ENCODE measurements at regions not wholly inside any gene's neighbourhood (a gene's known extent, or its start where the extent isn't known, plus 50 kb on each side); places are given as distances from the start of the nearest gene placed in this dataset.

- Histone ChIP-seq H3K27me3 (ENCODE audit: insufficient read depth) (no peaks in the 10 kb centered on the region), H3K9me2 (ENCODE audit: insufficient read depth) (no peaks in the 10 kb centered on the region; the same call in 1 of the 2 replicates), H2AFZ (peak overlapping the region; percentile 23; the same call in 1 of the 2 replicates), H3F3A (replicated peaks; ENCODE audit: low read depth) (no peaks in the 10 kb centered on the region), H3K36me3 (ENCODE audit: insufficient read depth) (no peaks in the 10 kb centered on the region), H3K79me2 (replicated peaks; ENCODE audit: insufficient read depth) (no peaks in the 10 kb centered on the region), H4K20me1 (replicated peaks; ENCODE audit: insufficient read depth) (no peaks in the 10 kb centered on the region), H3K4me2 (no peak overlapping the region), H3K27ac (ENCODE audit: low read depth) (no peak overlapping the region), H3K4me1 (ENCODE audit: insufficient read depth) (no peaks in the 10 kb centered on the region), H3K4me3 (no peak overlapping the region)
- Mint-ChIP-seq H3K27me3 (ENCODE audit: insufficient read depth, low read depth, poor library complexity) (no peaks in the 10 kb centered on the region), H3K9me3 (no peaks in the 10 kb centered on the region; the same call in 2 of the 3 replicates), H3K27ac (no peak overlapping the region), H3K4me1 (no peaks in the 10 kb centered on the region), H3K4me3 (no peak overlapping the region), H3K36me3 (ENCODE audit: low read depth) (no peaks in the 10 kb centered on the region)
- no peak for TF ChIP-seq POLR2AphosphoS5 (IDR thresholded peaks at IDR 0.05; ENCODE audit: low read depth)
- no peak for TF ChIP-seq NANOG (IDR thresholded peaks at IDR 0.05; ENCODE audit: borderline replicate concordance)
- TF ChIP-seq EZH2 (IDR thresholded peaks at IDR 0.05; ENCODE audit: low read depth, unreplicated experiment): no peak
- no peak for TF ChIP-seq ZNF331 (CRISPR knock-in tag; IDR thresholded peaks at IDR 0.05; ENCODE audit: low read depth)
- no peak for TF ChIP-seq STAT1 (IDR thresholded peaks at IDR 0.05; ENCODE audit: unreplicated experiment)
- no peak for TF ChIP-seq ETS1 (IDR thresholded peaks at IDR 0.05)
- no peak for TF ChIP-seq CTCF (conservative IDR thresholded peaks at IDR 0.05; ENCODE audit: low read depth in 2 of 2)
- TF ChIP-seq REST (IDR thresholded peaks at IDR 0.05; ENCODE audit: unreplicated experiment): no peak
- TF ChIP-seq JUNB (IDR thresholded peaks at IDR 0.05; ENCODE audit: unreplicated experiment): no peak
- no peak for TF ChIP-seq EZH2phosphoT487 (IDR thresholded peaks at IDR 0.05; ENCODE audit: unreplicated experiment)
- no peak for TF ChIP-seq ZNF462 (CRISPR knock-in tag; IDR thresholded peaks at IDR 0.05)
- no peak for ATAC-seq
- DNase-seq (ENCODE audit: low spot score): no peak
Observed at GRCh38 chr18:40921845-40922629, 1033.0 kb upstream of the PIK3C3 start.

Data from GM23338 (cell line).